ENCODE measurements at regions not wholly inside any gene's neighbourhood (a gene's known extent, or its start where the extent isn't known, plus 50 kb on each side); places are given as distances from the start of the nearest gene placed in this dataset.

- Histone ChIP-seq H3F3A (replicated peaks; ENCODE audit: low read depth) (no peaks in the 10 kb centered on the region), H3K4me1 (ENCODE audit: insufficient read depth) (no peaks in the 10 kb centered on the region), H2AFZ (no peak overlapping the region), H3K27ac (ENCODE audit: low read depth) (no peak overlapping the region), H4K20me1 (replicated peaks; ENCODE audit: insufficient read depth) (no peaks in the 10 kb centered on the region), H3K9me2 (ENCODE audit: insufficient read depth) (no peaks in the 10 kb centered on the region), H3K36me3 (ENCODE audit: insufficient read depth) (no peaks in the 10 kb centered on the region), H3K4me3 (no peak overlapping the region), H3K4me2 (no peak overlapping the region), H3K79me2 (replicated peaks; ENCODE audit: insufficient read depth) (no peaks in the 10 kb centered on the region), H3K27me3 (ENCODE audit: insufficient read depth) (no peaks in the 10 kb centered on the region)
- Mint-ChIP-seq H3K27ac (no peak overlapping the region), H3K27me3 (ENCODE audit: insufficient read depth, low read depth, poor library complexity) (peaks cover 2% of the 10 kb centered on the region), H3K4me1 (no peaks in the 10 kb centered on the region), H3K36me3 (ENCODE audit: low read depth) (peaks cover 22% of the 10 kb centered on the region), H3K4me3 (no peak overlapping the region), H3K9me3 (peaks cover 39% of the 10 kb centered on the region)
- DNase-seq (ENCODE audit: low spot score) (no peak), ATAC-seq (no peak)
- TF ChIP-seq STAT1 (IDR thresholded peaks at IDR 0.05; ENCODE audit: unreplicated experiment), result no peak
- TF ChIP-seq EZH2 (IDR thresholded peaks at IDR 0.05; ENCODE audit: low read depth, unreplicated experiment), result no peak
- no peak for TF ChIP-seq ZNF114 (CRISPR knock-in tag; IDR thresholded peaks at IDR 0.05)
- TF ChIP-seq ETS1 (IDR thresholded peaks at IDR 0.05), result no peak
- no peak for TF ChIP-seq CREB1 (CRISPR knock-in tag; IDR thresholded peaks at IDR 0.05; ENCODE audit: low read depth)
- no peak for TF ChIP-seq JUNB (IDR thresholded peaks at IDR 0.05; ENCODE audit: unreplicated experiment)
- no peak for TF ChIP-seq NANOG (IDR thresholded peaks at IDR 0.05; ENCODE audit: borderline replicate concordance)
Measured at GRCh38 chrX:118239178-118239870, 106.6 kb upstream of the WDR44 start.

- Histone ChIP-seq H4K20me1 (replicated peaks; ENCODE audit: insufficient read depth) (no peaks in the 10 kb centered on the region), H3K4me2 (no peak overlapping the region), H3K79me2 (replicated peaks; ENCODE audit: insufficient read depth) (no peaks in the 10 kb centered on the region), H3F3A (replicated peaks; ENCODE audit: low read depth) (no peaks in the 10 kb centered on the region), H3K4me1 (ENCODE audit: insufficient read depth) (no peaks in the 10 kb centered on the region), H3K27ac (ENCODE audit: low read depth) (no peak overlapping the region), H3K4me3 (no peak overlapping the region), H3K9me2 (ENCODE audit: insufficient read depth) (no peaks in the 10 kb centered on the region), H3K27me3 (ENCODE audit: insufficient read depth) (no peaks in the 10 kb centered on the region), H2AFZ (no peak overlapping the region), H3K36me3 (ENCODE audit: insufficient read depth) (no peaks in the 10 kb centered on the region)
- Mint-ChIP-seq H3K27ac (no peak overlapping the region), H3K4me1 (no peaks in the 10 kb centered on the region), H3K4me3 (no peak overlapping the region), H3K9me3 (peaks cover 41% of the 10 kb centered on the region), H3K27me3 (ENCODE audit: insufficient read depth, low read depth, poor library complexity) (peaks cover 2% of the 10 kb centered on the region), H3K36me3 (ENCODE audit: low read depth) (peaks cover 22% of the 10 kb centered on the region)
- DNase-seq (ENCODE audit: low spot score) (no peak), ATAC-seq (no peak)
- TF ChIP-seq ZNF462 (CRISPR knock-in tag; IDR thresholded peaks at IDR 0.05), result no peak
- TF ChIP-seq JUNB (IDR thresholded peaks at IDR 0.05; ENCODE audit: unreplicated experiment), result no peak
- no peak for TF ChIP-seq ZNF114 (CRISPR knock-in tag; IDR thresholded peaks at IDR 0.05)
- TF ChIP-seq POLR2AphosphoS5 (IDR thresholded peaks at IDR 0.05; ENCODE audit: low read depth), result no peak
- TF ChIP-seq CREB1 (CRISPR knock-in tag; IDR thresholded peaks at IDR 0.05; ENCODE audit: low read depth), result no peak
- no peak for TF ChIP-seq EZH2phosphoT487 (IDR thresholded peaks at IDR 0.05; ENCODE audit: unreplicated experiment)
Measured at GRCh38 chrX:118239913-118240698, 105.8 kb upstream of the WDR44 start.

Measured in GM23338 (cell line).